Naive thymus-derived CD4-positive, alpha-beta T cell (primary cell): ENCODE measurements at regions not wholly inside any gene's neighbourhood (a gene's known extent, or its start where the extent isn't known, plus 50 kb on each side); places are given as distances from the start of the nearest gene placed in this dataset.
"Not testable (repeated sequence)": the region's sequence is repeated elsewhere in the genome, so short reads cannot be mapped to it uniquely, and the experiment has no call there.

Experiments used
- ATAC-seq: fragments of 150-1000 bp; cut with Tn5 transposase; 2 replicates; pipeline ENCODE4 v1.10.0; 2021; ENCODE audit warnings: mild to moderate bottlenecking, moderate library complexity
- CTCF ChIA-PET: fragments of 350-600 bp; sonication (Branson Sonifier 250); formaldehyde crosslinking; loops from one replicate; lab custom pipeline; 2021; ENCODE audit warnings: antibody characterized with exemption; lab: Charles Lee
- POLR2A ChIA-PET: fragments of 350-600 bp; sonication (Branson Sonifier 250); formaldehyde crosslinking; loops from one replicate; lab custom pipeline; 2021; ENCODE audit warnings: antibody characterized with exemption, inconsistent platforms; lab: Charles Lee
- DNase-seq, 9 donors: peaks; one replicate each; pipeline versions ENCODE4 v3.0.0 to v3.0.0-alpha.2; 2020 to 2022; ENCODE audit warnings: mixed read lengths in 1 of 9
- H3K27ac ChIP-seq: one replicate; pipeline ENCODE4 v1.7.0; 2013; ENCODE audit warnings: mild to moderate bottlenecking, low read depth, low read length, moderate library complexity
- H3K27me3 ChIP-seq, 2 donors: one replicate each; pipeline ENCODE4 v1.7.0; 2013; ENCODE audit warnings: low read length in 2 of 2, mild to moderate bottlenecking in 2 of 2, moderate library complexity in 2 of 2; ENCODE audit not compliant: control insufficient read depth in 2 of 2, insufficient read depth in 2 of 2
- H3K36me3 ChIP-seq, 3 experiments: 1 replicate in 2 of 3; 2 replicates in 1 of 3; pipeline ENCODE4 v1.7.0; 2013; ENCODE audit warnings: low read length in 3 of 3, mild to moderate bottlenecking in 3 of 3, moderate library complexity in 1 of 3; ENCODE audit not compliant: insufficient read depth in 3 of 3, control insufficient read depth in 2 of 3
- H3K4me1 ChIP-seq, 2 donors: one replicate each; pipeline ENCODE4 v1.7.0; 2013; ENCODE audit warnings: low read length in 2 of 2, mild to moderate bottlenecking in 2 of 2, moderate library complexity in 1 of 2; ENCODE audit not compliant: control insufficient read depth in 2 of 2, insufficient read depth in 2 of 2
- H3K4me3 ChIP-seq: 2 replicates; pipeline ENCODE4 v1.7.0; 2013; ENCODE audit warnings: mild to moderate bottlenecking, low read length
- H3K9me3 ChIP-seq, 3 experiments: 1 replicate in 2 of 3; 2 replicates in 1 of 3; pipeline ENCODE4 v1.7.0; 2013; ENCODE audit warnings: low read length in 3 of 3; ENCODE audit not compliant: control insufficient read depth in 2 of 3
- H3K27ac Mint-ChIP-seq, 9 donors: one replicate each; pipeline ENCODE4 v1.8.0; 2020 to 2022; ENCODE audit warnings: mixed read lengths in 9 of 9, mild to moderate bottlenecking in 8 of 9, moderate library complexity in 5 of 9, inconsistent platforms in 2 of 9
- H3K27me3 Mint-ChIP-seq, 5 donors: one replicate each; pipeline ENCODE4 v1.8.0; 2021 to 2022; ENCODE audit warnings: mixed read lengths in 5 of 5, mild to moderate bottlenecking in 1 of 5
- H3K36me3 Mint-ChIP-seq, 5 donors: one replicate each; pipeline ENCODE4 v1.8.0; 2020 to 2022; ENCODE audit warnings: mixed read lengths in 5 of 5, mild to moderate bottlenecking in 3 of 5, inconsistent platforms in 1 of 5
- H3K4me1 Mint-ChIP-seq, 7 donors: one replicate each; pipeline ENCODE4 v1.8.0; 2020 to 2022; ENCODE audit warnings: mixed read lengths in 7 of 7, mild to moderate bottlenecking in 3 of 7, inconsistent platforms in 1 of 7
- H3K4me3 Mint-ChIP-seq, 10 donors: one replicate each; pipeline ENCODE4 v1.8.0; 2020 to 2022; ENCODE audit warnings: mild to moderate bottlenecking in 10 of 10, mixed read lengths in 10 of 10, moderate library complexity in 6 of 10, inconsistent platforms in 2 of 10
- H3K9me3 Mint-ChIP-seq, 11 donors: one replicate each; pipeline ENCODE4 v1.8.0; 2020 to 2022; ENCODE audit warnings: mixed read lengths in 11 of 11, mild to moderate bottlenecking in 4 of 11, inconsistent platforms in 1 of 11, moderate library complexity in 1 of 11
- intact Hi-C, 2 donors: fragments of 100-400 bp; cut with micrococcal nuclease; formaldehyde crosslinking; loops; one replicate each; pipeline ENCODE4 v1.15.1; 2023

GRCh38 chr3:177491296-177492032 is 294.2 kb upstream of the TBL1XR1 start:
- ChIA-PET POLR2A (interaction anchor here (0.5 kb wide), 1 partner anchor 448 kb away, joined by 3 read pairs; no protein-coding TSS in a partner anchor), CTCF (interaction anchor here (0.5 kb wide), 2 partner anchors 619 to 1585 kb away, joined by 3 to 4 read pairs; no protein-coding TSS in a partner anchor)
- Histone ChIP-seq H3K36me3 (no peaks in the 10 kb centered on the region), H3K27me3 (no peaks in the 10 kb centered on the region), H3K4me3 (no peak overlapping the region), H3K27ac (no peak overlapping the region), H3K9me3 (no peaks in the 10 kb centered on the region), H3K4me1 (peaks cover 0 to 12% of the 10 kb centered on the region in 2 donors)
- intact Hi-C loops, result no loop called here
- Mint-ChIP-seq H3K9me3 (peaks cover 0 to 4% (median 0%) of the 10 kb centered on the region in 11 donors), H3K36me3 (no peaks in the 10 kb centered on the region), H3K27ac (no peak overlapping the region), H3K4me1 (peaks cover 6 to 29% (median 22%) of the 10 kb centered on the region in 7 donors), H3K4me3 (no peak overlapping the region), H3K27me3 (no peaks in the 10 kb centered on the region)
- DNase-seq (no peak), ATAC-seq (no peak)

GRCh38 chr3:177493091-177493490 is 295.8 kb upstream of the TBL1XR1 start:
- ATAC-seq (no peak), DNase-seq (no peak)
- Mint-ChIP-seq H3K4me1 (peaks cover 5 to 24% (median 18%) of the 10 kb centered on the region in 7 donors), H3K27ac (peak overlapping the region in 1 of 9 donors; percentile 31), H3K4me3 (no peak overlapping the region), H3K9me3 (peaks cover 0 to 4% (median 0%) of the 10 kb centered on the region in 11 donors), H3K36me3 (no peaks in the 10 kb centered on the region), H3K27me3 (no peaks in the 10 kb centered on the region)
- H3K27me3 ChIP-seq, result no peaks in the 10 kb centered on the region
- H3K27ac ChIP-seq, result no peak overlapping the region
- H3K4me3 ChIP-seq, result no peak overlapping the region
- ChIA-PET POLR2A (interaction anchor here (0.6 kb wide), 1 partner anchor 58 kb away, joined by 6 read pairs; no protein-coding TSS in a partner anchor), CTCF (no interaction called here)
- intact Hi-C loops, result no loop called here
- H3K36me3 ChIP-seq, result no peaks in the 10 kb centered on the region
- H3K9me3 ChIP-seq, result no peaks in the 10 kb centered on the region
- H3K4me1 ChIP-seq, result peaks cover 0 to 11% of the 10 kb centered on the region in 2 donors

GRCh38 chr3:177494216-177494615 is 296.9 kb upstream of the TBL1XR1 start:
- ATAC-seq (no peak), DNase-seq (no peak)
- no peak overlapping the region for H3K27ac ChIP-seq
- CTCF ChIA-PET, result no interaction called here
- H3K36me3 ChIP-seq, result no peaks in the 10 kb centered on the region
- no peaks in the 10 kb centered on the region for H3K36me3 Mint-ChIP-seq
- no peaks in the 10 kb centered on the region for H3K27me3 ChIP-seq
- no peaks in the 10 kb centered on the region for H3K27me3 Mint-ChIP-seq
- H3K9me3 Mint-ChIP-seq, result peaks cover 0 to 4% (median 0%) of the 10 kb centered on the region in 11 donors
- peaks cover 0 to 13% (median 7%) of the 10 kb centered on the region in 7 donors for H3K4me1 Mint-ChIP-seq
- H3K9me3 ChIP-seq, result no peaks in the 10 kb centered on the region
- H3K4me3 ChIP-seq, result no peak overlapping the region
- intact Hi-C loops, result no loop called here
- peak overlapping the region in 1 of 9 donors; percentile 15 for H3K27ac Mint-ChIP-seq
- H3K4me3 Mint-ChIP-seq, result no peak overlapping the region
- POLR2A ChIA-PET, result no interaction called here
- H3K4me1 ChIP-seq, result peaks cover 0 to under 1% of the 10 kb centered on the region in 2 donors

GRCh38 chr3:177495566-177495965 is 298.3 kb upstream of the TBL1XR1 start:
- DNase-seq (no peak), ATAC-seq (no peak)
- Mint-ChIP-seq H3K36me3 (peaks cover 0 to 4% (median 0%) of the 10 kb centered on the region in 5 donors), H3K4me3 (no peak overlapping the region), H3K4me1 (peaks cover 0 to 5% (median 0%) of the 10 kb centered on the region in 7 donors), H3K27ac (no peak overlapping the region), H3K27me3 (no peaks in the 10 kb centered on the region), H3K9me3 (peaks cover 0 to 7% (median 0%) of the 10 kb centered on the region in 11 donors)
- intact Hi-C loops, result no loop called here
- ChIA-PET POLR2A (interaction anchor here (0.9 kb wide), 1 partner anchor 12 kb away, joined by 3 read pairs; no protein-coding TSS in a partner anchor), CTCF (interaction anchor here (0.6 kb wide), 1 partner anchor 416 kb away, joined by 3 read pairs; no protein-coding TSS in a partner anchor)
- Histone ChIP-seq H3K27ac (no peak overlapping the region), H3K4me3 (no peak overlapping the region), H3K9me3 (no peaks in the 10 kb centered on the region), H3K27me3 (no peaks in the 10 kb centered on the region), H3K4me1 (no peaks in the 10 kb centered on the region), H3K36me3 (no peaks in the 10 kb centered on the region)

- Mint-ChIP-seq H3K9me3 (peaks cover 0 to 7% (median 0%) of the 10 kb centered on the region in 11 donors), H3K27ac (no peak overlapping the region), H3K27me3 (no peaks in the 10 kb centered on the region), H3K4me3 (no peak overlapping the region), H3K36me3 (peaks cover 0 to 4% (median 0%) of the 10 kb centered on the region in 5 donors), H3K4me1 (peaks cover 0 to 3% (median 0%) of the 10 kb centered on the region in 7 donors)
- Histone ChIP-seq H3K9me3 (no peaks in the 10 kb centered on the region), H3K27ac (no peak overlapping the region), H3K4me3 (no peak overlapping the region), H3K36me3 (no peaks in the 10 kb centered on the region), H3K27me3 (no peaks in the 10 kb centered on the region), H3K4me1 (no peaks in the 10 kb centered on the region)
- POLR2A ChIA-PET, result interaction anchor here (0.6 kb wide), 1 partner anchor 32 kb away, joined by 3 read pairs; no protein-coding TSS in a partner anchor
- CTCF ChIA-PET, result no interaction called here
- ATAC-seq, result no peak
- intact Hi-C loops, result no loop called here
- no peak for DNase-seq
These were observed 301.0 kb upstream of the TBL1XR1 start for GRCh38 chr3:177498037-177498857.

- ATAC-seq, H3K4me3 Mint-ChIP-seq, H3K4me3 ChIP-seq, H3K27ac Mint-ChIP-seq, intact Hi-C loops, CTCF ChIA-PET, H3K27me3 Mint-ChIP-seq, DNase-seq, H3K4me1 Mint-ChIP-seq, H3K27me3 ChIP-seq, H3K36me3 ChIP-seq, H3K9me3 ChIP-seq, H3K36me3 Mint-ChIP-seq, H3K4me1 ChIP-seq, H3K27ac ChIP-seq, H3K9me3 Mint-ChIP-seq: not testable (repeated sequence)
- POLR2A ChIA-PET, result interaction anchor here (0.6 kb wide), 1 partner anchor 31 kb away, joined by 3 read pairs; no protein-coding TSS in a partner anchor
These were observed 301.8 kb upstream of the TBL1XR1 start for GRCh38 chr3:177499039-177499438.
